C4-2B (cell line): ENCODE measurements at regions not wholly inside any gene's neighbourhood (a gene's known extent, or its start where the extent isn't known, plus 50 kb on each side); places are given as distances from the start of the nearest gene placed in this dataset.
"Not testable (repeated sequence)": the region's sequence is repeated elsewhere in the genome, so short reads cannot be mapped to it uniquely, and the experiment has no call there.

Experiments
- H3K27ac ChIP-seq: fragments of 450-650 bp; 2 replicates; pipeline ENCODE4 v1.5.1; 2017
- CTCF ChIP-seq: fragments of 450-650 bp; conservative IDR thresholded peaks from 2 replicates; pipeline ENCODE4 v1.5.1; 2017; ENCODE audit warnings: mild to moderate bottlenecking
- ZFX ChIP-seq: fragments of 450-650 bp; IDR thresholded peaks from 2 replicates; pipeline ENCODE4 v1.6.1; 2017

- TF ChIP-seq CTCF: no peak
- TF ChIP-seq ZFX: no peak
- no peak overlapping the region for H3K27ac ChIP-seq
Observed at GRCh38 chr3:15873415-15873814, 75.6 kb upstream of the ANKRD28 start.

GRCh38 chr3:15875016-15875689, 77.4 kb upstream of the ANKRD28 start:
- no peak for TF ChIP-seq CTCF
- TF ChIP-seq ZFX: no peak
- H3K27ac ChIP-seq: no peak overlapping the region

- no peak for TF ChIP-seq ZFX
- no peak for TF ChIP-seq CTCF
- no peak overlapping the region for H3K27ac ChIP-seq
Observed at GRCh38 chr3:15876669-15877068, 78.9 kb upstream of the ANKRD28 start.

GRCh38 chr3:15877813-15878212, 80.0 kb upstream of the ANKRD28 start:
- TF ChIP-seq ZFX (no peak), CTCF (no peak)
- H3K27ac ChIP-seq: no peak overlapping the region

GRCh38 chr3:15879787-15880186, 82.0 kb upstream of the ANKRD28 start:
- H3K27ac ChIP-seq: not testable (repeated sequence)

- H3K27ac ChIP-seq: no peak overlapping the region
- TF ChIP-seq CTCF: no peak
- no peak for TF ChIP-seq ZFX
Observed at GRCh38 chr3:15882577-15882976, 84.8 kb upstream of the ANKRD28 start.

- TF ChIP-seq ZFX: no peak
- no peak for TF ChIP-seq CTCF
- no peak overlapping the region for H3K27ac ChIP-seq
Observed at GRCh38 chr3:15884132-15884531, 86.4 kb upstream of the ANKRD28 start.

GRCh38 chr3:15886521-15886920, 88.7 kb upstream of the ANKRD28 start:
- H3K27ac ChIP-seq: no peak overlapping the region

More at GRCh38 chr3:15886521-15886920, 88.7 kb upstream of the ANKRD28 start:
- TF ChIP-seq CTCF (no peak), ZFX (no peak)
